Endothelial cell (in vitro differentiated cells): ENCODE measurements at regions not wholly inside any gene's neighbourhood (a gene's known extent, or its start where the extent isn't known, plus 50 kb on each side); places are given as distances from the start of the nearest gene placed in this dataset.

ENCODE experiments used
- DNase-seq: peaks from one replicate; pipeline ENCODE4 v3.0.0; 2021; ENCODE audit warnings: low spot score
- H3K27ac Mint-ChIP-seq: one replicate; pipeline ENCODE4 v1.8.0; 2021; ENCODE audit warnings: mixed read lengths, inconsistent platforms; ENCODE audit not compliant: unreplicated experiment
- H3K27me3 Mint-ChIP-seq: one replicate; pipeline ENCODE4 v1.8.0; 2021; ENCODE audit warnings: mild to moderate bottlenecking, moderate library complexity, mixed read lengths, inconsistent platforms; ENCODE audit not compliant: unreplicated experiment
- H3K36me3 Mint-ChIP-seq: one replicate; pipeline ENCODE4 v1.8.0; 2021; ENCODE audit warnings: mild to moderate bottlenecking, low read depth, mixed read lengths, inconsistent platforms; ENCODE audit not compliant: unreplicated experiment
- H3K4me1 Mint-ChIP-seq: one replicate; pipeline ENCODE4 v1.8.0; 2021; ENCODE audit warnings: mild to moderate bottlenecking, mixed read lengths, inconsistent platforms; ENCODE audit not compliant: unreplicated experiment
- H3K4me3 Mint-ChIP-seq: one replicate; pipeline ENCODE4 v1.8.0; 2021; ENCODE audit warnings: mild to moderate bottlenecking, mixed read lengths, inconsistent platforms; ENCODE audit not compliant: unreplicated experiment
- H3K9me3 Mint-ChIP-seq: one replicate; pipeline ENCODE4 v1.8.0; 2021; ENCODE audit warnings: mixed read lengths, inconsistent platforms; ENCODE audit not compliant: unreplicated experiment
- CTCF ChIP-seq: fragments of 200-600 bp; sonication (generic); IDR thresholded peaks from one replicate; pipeline ENCODE4 v1.5.0; 2021; ENCODE audit warnings: antibody characterized with exemption; ENCODE audit not compliant: unreplicated experiment

GRCh38 chr5:124468671-124469411 is 277.6 kb downstream of the ZNF608 start:
- no peaks in the 10 kb centered on the region for H3K27me3 Mint-ChIP-seq
- no peak overlapping the region for H3K27ac Mint-ChIP-seq
- H3K9me3 Mint-ChIP-seq, result no peaks in the 10 kb centered on the region

GRCh38 chr5:124467745-124468144 is 278.7 kb downstream of the ZNF608 start:
- Mint-ChIP-seq H3K27me3 (no peaks in the 10 kb centered on the region), H3K4me1 (no peaks in the 10 kb centered on the region), H3K36me3 (no peaks in the 10 kb centered on the region), H3K4me3 (no peak overlapping the region), H3K9me3 (no peaks in the 10 kb centered on the region), H3K27ac (no peak overlapping the region)
- TF ChIP-seq CTCF, result no peak
- no peak for DNase-seq

More at GRCh38 chr5:124468671-124469411, 277.6 kb downstream of the ZNF608 start:
- H3K4me3 Mint-ChIP-seq, result no peak overlapping the region
- no peaks in the 10 kb centered on the region for H3K36me3 Mint-ChIP-seq
- no peak for DNase-seq
- TF ChIP-seq CTCF, result no peak
- H3K4me1 Mint-ChIP-seq, result no peaks in the 10 kb centered on the region

GRCh38 chr5:124466011-124466410 is 280.4 kb downstream of the ZNF608 start:
- H3K36me3 Mint-ChIP-seq, result no peaks in the 10 kb centered on the region
- no peak for DNase-seq
- no peak for TF ChIP-seq CTCF
- no peaks in the 10 kb centered on the region for H3K4me1 Mint-ChIP-seq
- H3K4me3 Mint-ChIP-seq, result no peak overlapping the region
- H3K27me3 Mint-ChIP-seq, result no peaks in the 10 kb centered on the region
- no peak overlapping the region for H3K27ac Mint-ChIP-seq
- H3K9me3 Mint-ChIP-seq, result no peaks in the 10 kb centered on the region

- Mint-ChIP-seq H3K27me3 (no peaks in the 10 kb centered on the region), H3K4me1 (no peaks in the 10 kb centered on the region), H3K4me3 (no peak overlapping the region), H3K9me3 (no peaks in the 10 kb centered on the region), H3K27ac (no peak overlapping the region), H3K36me3 (peaks cover 4% of the 10 kb centered on the region)
- no peak for DNase-seq
- TF ChIP-seq CTCF, result no peak
Measured at GRCh38 chr5:124463851-124464250, 282.6 kb downstream of the ZNF608 start.

GRCh38 chr5:124462751-124463150 is 283.7 kb downstream of the ZNF608 start:
- Mint-ChIP-seq H3K36me3 (peaks cover 4% of the 10 kb centered on the region), H3K27ac (no peak overlapping the region), H3K4me3 (no peak overlapping the region), H3K27me3 (no peaks in the 10 kb centered on the region), H3K4me1 (no peaks in the 10 kb centered on the region), H3K9me3 (no peaks in the 10 kb centered on the region)
- no peak for TF ChIP-seq CTCF
- DNase-seq, result no peak
